ENCODE measurements at regions not wholly inside any gene's neighbourhood (a gene's known extent, or its start where the extent isn't known, plus 50 kb on each side); places are given as distances from the start of the nearest gene placed in this dataset.

DNA sequence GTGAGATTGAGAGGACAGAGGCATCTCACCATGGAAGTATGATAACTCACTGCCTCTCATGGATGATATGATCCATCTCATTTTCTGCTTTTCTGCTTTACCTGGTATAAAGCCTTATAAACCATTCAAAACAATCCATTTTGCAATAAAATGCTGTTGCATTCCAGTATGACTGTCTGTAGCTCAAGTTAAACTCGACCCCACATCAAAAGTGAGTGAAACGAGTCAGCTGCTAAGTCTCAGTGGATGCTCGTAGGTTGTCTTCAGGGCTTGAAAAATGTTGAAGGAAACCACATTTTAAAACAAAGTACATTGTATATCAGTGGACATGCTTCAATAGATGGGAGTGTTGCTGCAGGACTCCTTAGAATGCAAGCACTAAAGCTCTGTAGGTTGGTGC is 839.0 kb downstream of the TUSC7 start:
- WGBS, 2 donors (ENCODE audit: low coverage in 1 of 2), result 20 to 91% methylated on average over 1 to 3 of the region's 3 CpGs

DNA sequence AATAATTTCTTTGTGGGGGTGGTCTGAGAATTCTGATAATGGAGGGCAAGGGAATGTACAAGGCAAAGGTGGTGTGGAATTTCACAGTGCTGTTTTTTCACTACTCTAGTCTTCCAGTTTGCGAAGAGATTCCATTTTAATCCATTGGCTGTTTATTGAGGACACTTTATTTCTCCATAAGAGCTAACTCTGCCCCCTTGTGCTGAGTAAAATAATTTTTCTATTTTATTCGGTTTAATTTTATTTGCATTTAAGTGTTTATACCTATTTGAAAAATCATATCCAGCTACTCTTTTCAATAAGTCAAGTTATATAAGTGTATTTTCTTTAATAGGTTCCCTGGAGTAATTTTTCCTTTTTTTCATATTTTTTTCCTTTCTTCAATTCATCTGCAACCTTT is 840.1 kb downstream of the TUSC7 start:
- Histone ChIP-seq H3K36me3 (no peaks in the 10 kb centered on the region), H3K4me1 (no peaks in the 10 kb centered on the region), H3K4me3 (no peak overlapping the region), H3K27me3 (no peaks in the 10 kb centered on the region), H3K27ac (no peak overlapping the region), H3K9me3 (no peaks in the 10 kb centered on the region)
- ATAC-seq, result no peak
- TF ChIP-seq EP300 (IDR thresholded peaks at IDR 0.05) (no peak), POLR2A (IDR thresholded peaks at IDR 0.05) (no peak), POLR2AphosphoS5 (IDR thresholded peaks at IDR 0.05) (no peak)
- WGBS, 2 donors (ENCODE audit: low coverage in 1 of 2), result 83 to 92% methylated on average over 2 of the region's 2 CpGs

More for the DNA sequence above, 839.0 kb downstream of the TUSC7 start:
- H3K36me3 ChIP-seq, result no peaks in the 10 kb centered on the region
- ATAC-seq, result no peak
- H3K4me1 ChIP-seq, result no peaks in the 10 kb centered on the region
- H3K27me3 ChIP-seq, result no peaks in the 10 kb centered on the region
- no peak overlapping the region for H3K4me3 ChIP-seq
- no peak overlapping the region for H3K27ac ChIP-seq
- H3K9me3 ChIP-seq, result no peaks in the 10 kb centered on the region
- TF ChIP-seq POLR2A (IDR thresholded peaks at IDR 0.05) (no peak), POLR2AphosphoS5 (IDR thresholded peaks at IDR 0.05) (no peak), EP300 (IDR thresholded peaks at IDR 0.05) (no peak)
- TF ChIP-seq, protein P1, sequence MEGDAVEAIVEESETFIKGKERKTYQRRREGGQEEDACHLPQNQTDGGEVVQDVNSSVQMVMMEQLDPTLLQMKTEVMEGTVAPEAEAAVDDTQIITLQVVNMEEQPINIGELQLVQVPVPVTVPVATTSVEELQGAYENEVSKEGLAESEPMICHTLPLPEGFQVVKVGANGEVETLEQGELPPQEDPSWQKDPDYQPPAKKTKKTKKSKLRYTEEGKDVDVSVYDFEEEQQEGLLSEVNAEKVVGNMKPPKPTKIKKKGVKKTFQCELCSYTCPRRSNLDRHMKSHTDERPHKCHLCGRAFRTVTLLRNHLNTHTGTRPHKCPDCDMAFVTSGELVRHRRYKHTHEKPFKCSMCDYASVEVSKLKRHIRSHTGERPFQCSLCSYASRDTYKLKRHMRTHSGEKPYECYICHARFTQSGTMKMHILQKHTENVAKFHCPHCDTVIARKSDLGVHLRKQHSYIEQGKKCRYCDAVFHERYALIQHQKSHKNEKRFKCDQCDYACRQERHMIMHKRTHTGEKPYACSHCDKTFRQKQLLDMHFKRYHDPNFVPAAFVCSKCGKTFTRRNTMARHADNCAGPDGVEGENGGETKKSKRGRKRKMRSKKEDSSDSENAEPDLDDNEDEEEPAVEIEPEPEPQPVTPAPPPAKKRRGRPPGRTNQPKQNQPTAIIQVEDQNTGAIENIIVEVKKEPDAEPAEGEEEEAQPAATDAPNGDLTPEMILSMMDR (IDR thresholded peaks at IDR 0.05), result no peak

DNA sequence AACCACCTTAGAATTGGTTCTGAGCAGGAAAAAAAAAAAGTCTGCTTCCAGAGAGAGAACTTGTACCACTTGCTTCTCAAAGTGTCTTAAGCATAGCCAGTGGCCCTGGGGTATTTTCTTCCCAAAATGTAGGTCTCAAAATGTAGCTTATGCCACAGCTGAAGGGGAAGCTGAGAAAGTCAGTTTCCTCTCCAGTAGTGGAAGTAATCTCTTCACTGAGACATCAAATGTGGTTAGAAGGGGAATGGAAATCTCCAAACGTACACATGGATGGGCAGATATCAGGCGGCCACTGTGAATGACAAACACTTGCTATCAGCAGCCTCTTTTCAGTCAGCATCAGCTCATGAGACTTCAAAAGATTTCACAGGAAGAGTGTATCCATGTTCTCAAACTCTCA is 841.2 kb downstream of the TUSC7 start:
- H3K27ac ChIP-seq, result no peak overlapping the region
- H3K9me3 ChIP-seq, result no peaks in the 10 kb centered on the region
- H3K4me1 ChIP-seq, result no peaks in the 10 kb centered on the region
- ATAC-seq, result no peak
- 89% methylated on average over 2 of the region's 2 CpGs; no CpG with 5 or more reads in 1 of the 2 donors for WGBS, 2 donors (ENCODE audit: low coverage in 1 of 2)
- H3K36me3 ChIP-seq, result no peaks in the 10 kb centered on the region
- H3K4me3 ChIP-seq, result no peak overlapping the region
- TF ChIP-seq, protein P1 (IDR thresholded peaks at IDR 0.05), result no peak
- TF ChIP-seq POLR2A (IDR thresholded peaks at IDR 0.05) (no peak), POLR2AphosphoS5 (IDR thresholded peaks at IDR 0.05) (no peak), EP300 (IDR thresholded peaks at IDR 0.05) (no peak)
- no peaks in the 10 kb centered on the region for H3K27me3 ChIP-seq

DNA sequence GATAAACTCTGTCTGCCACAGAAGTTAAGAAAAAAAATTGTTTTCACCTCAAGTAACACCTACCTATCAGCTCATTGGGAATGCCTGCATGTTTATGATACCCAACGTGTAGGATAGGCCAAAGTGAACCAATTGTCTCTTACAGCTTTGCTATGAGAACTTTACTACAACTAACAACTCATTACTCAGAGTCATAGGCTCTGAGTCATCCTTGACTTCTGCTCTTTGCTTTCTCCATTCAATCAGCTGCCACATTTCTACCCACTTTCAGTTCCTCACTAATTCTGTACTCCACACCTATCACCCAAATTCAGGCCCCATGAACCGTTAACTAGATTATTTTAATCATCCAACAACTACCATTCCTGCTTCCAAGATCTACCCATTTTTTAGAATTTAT is 843.9 kb downstream of the TUSC7 start:
- H3K27ac ChIP-seq, result no peak overlapping the region
- ATAC-seq, result no peak
- WGBS, 2 donors (ENCODE audit: low coverage in 1 of 2), result 62 to 68% methylated on average over 2 of the region's 2 CpGs
- no peak overlapping the region for H3K4me3 ChIP-seq
- no peaks in the 10 kb centered on the region for H3K36me3 ChIP-seq
- TF ChIP-seq EP300 (IDR thresholded peaks at IDR 0.05) (no peak), POLR2AphosphoS5 (IDR thresholded peaks at IDR 0.05) (no peak), POLR2A (IDR thresholded peaks at IDR 0.05) (no peak)
- TF ChIP-seq, protein P1 (IDR thresholded peaks at IDR 0.05), result no peak
- H3K4me1 ChIP-seq, result no peaks in the 10 kb centered on the region
- no peaks in the 10 kb centered on the region for H3K9me3 ChIP-seq
- H3K27me3 ChIP-seq, result no peaks in the 10 kb centered on the region

DNA sequence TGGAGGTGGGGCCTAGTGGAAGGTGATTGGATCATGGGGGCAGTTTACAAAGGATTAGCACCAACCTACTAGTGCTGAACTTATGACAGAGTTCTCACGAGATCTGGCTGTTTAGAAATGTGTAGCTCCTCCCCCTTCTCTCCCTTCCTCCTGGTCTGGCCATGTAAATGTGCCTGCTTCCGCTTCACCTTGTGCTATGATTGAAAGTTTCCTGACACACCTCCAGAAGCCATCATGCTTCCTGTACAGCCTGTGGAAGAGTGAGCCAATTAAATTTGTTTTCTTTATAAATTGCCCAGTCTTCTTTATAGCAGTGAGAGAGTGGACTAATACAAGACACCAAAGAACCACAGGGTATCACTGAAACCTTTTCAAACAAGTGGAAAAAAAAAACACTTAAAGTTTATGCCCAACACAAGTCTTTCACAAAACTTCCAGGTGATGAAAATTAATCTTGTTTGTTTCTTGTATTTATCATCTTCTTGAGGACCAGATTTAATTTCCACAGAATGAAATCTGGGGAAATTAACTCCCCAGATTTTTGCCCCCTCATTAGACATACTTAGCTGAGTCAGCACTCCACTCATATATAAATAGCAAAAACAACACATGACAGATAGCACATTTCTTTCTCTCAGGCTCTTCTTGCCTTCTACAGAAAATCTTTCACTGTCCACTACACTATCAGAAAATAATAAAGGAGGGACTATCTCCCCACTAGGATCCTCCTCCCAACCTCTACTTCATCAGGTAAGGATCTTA is 847.2 kb downstream of the TUSC7 start:
- Histone ChIP-seq H3K9me3 (no peaks in the 10 kb centered on the region), H3K36me3 (no peaks in the 10 kb centered on the region), H3K27me3 (no peaks in the 10 kb centered on the region), H3K4me3 (no peak overlapping the region), H3K4me1 (no peaks in the 10 kb centered on the region), H3K27ac (no peak overlapping the region)
- no peak for ATAC-seq
- TF ChIP-seq EP300 (IDR thresholded peaks at IDR 0.05) (no peak), POLR2AphosphoS5 (IDR thresholded peaks at IDR 0.05) (no peak), POLR2A (IDR thresholded peaks at IDR 0.05) (no peak)
- TF ChIP-seq, protein P1 (IDR thresholded peaks at IDR 0.05), result no peak
- WGBS, 2 donors (ENCODE audit: low coverage in 1 of 2), result 40 to 89% methylated on average over 2 of the region's 2 CpGs
